ENCODE measurements at regions not wholly inside any gene's neighbourhood (a gene's known extent, or its start where the extent isn't known, plus 50 kb on each side); places are given as distances from the start of the nearest gene placed in this dataset.

GRCh38 chr7:36096460-36097095, 56.5 kb upstream of the EEPD1 start:
- TF ChIP-seq CTCF (IDR thresholded peaks at IDR 0.05; ENCODE audit: extremely low read depth in 1 of 2, insufficient read depth in 1 of 2, low read depth in 1 of 2, low read length in 2 of 2) (no peak), EZH2 (IDR thresholded peaks at IDR 0.05; ENCODE audit: borderline replicate concordance, low read depth, low read length, severe bottlenecking) (no peak), POLR2A (IDR thresholded peaks at IDR 0.05; ENCODE audit: low read depth, low read length) (no peak), FOS (IDR thresholded peaks at IDR 0.05; ENCODE audit: borderline replicate concordance, insufficient read depth, low read length) (no peak), JUN (IDR thresholded peaks at IDR 0.05; ENCODE audit: borderline replicate concordance, insufficient read depth, insufficient read length, low read depth) (no peak), POLR2AphosphoS5 (IDR thresholded peaks at IDR 0.05; ENCODE audit: insufficient read depth, low read depth, low read length) (no peak), MAX (IDR thresholded peaks at IDR 0.05; ENCODE audit: insufficient read depth, insufficient read length) (no peak), MYC (IDR thresholded peaks at IDR 0.05; ENCODE audit: low read depth, low read length) (no peak)

Data from endothelial cell of umbilical vein (primary cell).